HEK293 (cell line): ENCODE measurements at regions not wholly inside any gene's neighbourhood (a gene's known extent, or its start where the extent isn't known, plus 50 kb on each side); places are given as distances from the start of the nearest gene placed in this dataset.

Source experiments
- CTCF ChIA-PET: fragments of 350-600 bp; formaldehyde crosslinking; extraction: SDS; loops from one replicate; lab custom pipeline; 2021; ENCODE audit warnings: antibody characterized with exemption; lab: Yijun Ruan, JAX
- POLR2A ChIA-PET: fragments of 300-600 bp; formaldehyde crosslinking; extraction: SDS; loops from one replicate; lab custom pipeline; 2020; ENCODE audit warnings: antibody characterized with exemption, inconsistent platforms; lab: Yijun Ruan, JAX
- H3K27ac ChIP-seq: fragments of 200-500 bp; sonication (Bioruptor generic); 2 replicates; pipeline ENCODE4 v1.5.1; 2014; ENCODE audit warnings: low read depth, low read length, control low read depth, inconsistent platforms; ENCODE audit errors: extremely low read depth
- H3K36me3 ChIP-seq, 2 experiments: fragments of 200-500 bp in 1 of 2; sonication (Bioruptor generic) in 1 of 2; 1 replicate in 1 of 2; 2 replicates in 1 of 2; pipeline ENCODE4 v1.5.1; 2014 to 2017; ENCODE audit warnings: inconsistent platforms in 2 of 2, low read length in 2 of 2; ENCODE audit not compliant: control insufficient read depth in 2 of 2, insufficient read depth in 1 of 2
- H3K4me1 ChIP-seq: fragments of 200-500 bp; sonication (Bioruptor generic); 2 replicates; pipeline ENCODE4 v1.5.1; 2014; ENCODE audit warnings: mild to moderate bottlenecking, low read length, inconsistent platforms; ENCODE audit not compliant: control insufficient read depth, insufficient read depth
- H3K4me3 ChIP-seq: 2 replicates; pipeline ENCODE4 v1.5.1; 2011; ENCODE audit warnings: low read depth, mild to moderate bottlenecking, control low read depth, low read length, moderate library complexity
- H3K9me3 ChIP-seq: fragments of 200-500 bp; sonication (Bioruptor generic); 2 replicates; pipeline ENCODE4 v1.5.1; 2014; ENCODE audit warnings: low read depth, low read length, inconsistent platforms; ENCODE audit not compliant: control insufficient read depth, insufficient read depth
- ELK4 ChIP-seq: IDR thresholded peaks from 2 replicates; pipeline ENCODE4 v1.6.1; 2011; ENCODE audit warnings: mild to moderate bottlenecking, low read depth, low read length, borderline replicate concordance
- KLF16 ChIP-seq: fragments of 450-650 bp; formaldehyde crosslinking; IDR thresholded peaks from 2 replicates; pipeline ENCODE4 v1.5.1; 2017; ENCODE audit warnings: missing biosample characterization, missing genetic modification characterization
- MZF1 ChIP-seq: fragments of 450-650 bp; formaldehyde crosslinking; IDR thresholded peaks from 2 replicates; pipeline ENCODE4 v1.5.1; 2017; ENCODE audit warnings: missing biosample characterization, missing genetic modification characterization, borderline replicate concordance
- PRDM2 ChIP-seq: fragments of 450-650 bp; formaldehyde crosslinking; IDR thresholded peaks from 2 replicates; pipeline ENCODE4 v1.5.1; 2016; ENCODE audit warnings: missing biosample characterization, missing genetic modification characterization, borderline replicate concordance
- PRDM6 ChIP-seq: fragments of 450-650 bp; formaldehyde crosslinking; IDR thresholded peaks from 2 replicates; pipeline ENCODE4 v1.5.1; 2017; ENCODE audit warnings: missing biosample characterization, missing genetic modification characterization
- SP3 ChIP-seq: fragments of 450-650 bp; formaldehyde crosslinking; IDR thresholded peaks from 2 replicates; pipeline ENCODE4 v1.5.1; 2016; ENCODE audit warnings: missing biosample characterization, missing genetic modification characterization
- SP7 ChIP-seq: fragments of 450-650 bp; formaldehyde crosslinking; IDR thresholded peaks from 2 replicates; pipeline ENCODE4 v1.5.1; 2016; ENCODE audit warnings: missing biosample characterization, missing genetic modification characterization
- TCF7L2 ChIP-seq: IDR thresholded peaks from 2 replicates; pipeline ENCODE4 v1.6.1; 2011; ENCODE audit warnings: low read depth, mild to moderate bottlenecking, inconsistent platforms, low read length, moderate library complexity, borderline replicate concordance
- ZBTB6 ChIP-seq: fragments of 450-650 bp; formaldehyde crosslinking; IDR thresholded peaks from 2 replicates; pipeline ENCODE4 v1.5.1; 2017; ENCODE audit warnings: missing biosample characterization, missing genetic modification characterization
- ZFHX2 ChIP-seq: fragments of 450-650 bp; formaldehyde crosslinking; conservative IDR thresholded peaks from 2 replicates; pipeline ENCODE4 v1.5.1; 2016; ENCODE audit warnings: missing biosample characterization, missing genetic modification characterization
- ZIC2 ChIP-seq: fragments of 450-650 bp; formaldehyde crosslinking; IDR thresholded peaks from 2 replicates; pipeline ENCODE4 v1.5.1; 2016; ENCODE audit warnings: missing biosample characterization, missing genetic modification characterization
- ZNF114 ChIP-seq: fragments of 450-650 bp; formaldehyde crosslinking; IDR thresholded peaks from 2 replicates; pipeline ENCODE4 v1.5.0; 2017; ENCODE audit warnings: missing biosample characterization, missing genetic modification characterization
- ZNF184 ChIP-seq: fragments of 450-650 bp; IDR thresholded peaks from 2 replicates; pipeline ENCODE4 v1.5.1; 2018; ENCODE audit warnings: missing biosample characterization, mild to moderate bottlenecking, missing genetic modification characterization
- ZNF24 ChIP-seq: fragments of 450-650 bp; formaldehyde crosslinking; IDR thresholded peaks from 2 replicates; pipeline ENCODE4 v1.5.1; 2016; ENCODE audit warnings: missing biosample characterization, missing genetic modification characterization
- ZNF302 ChIP-seq: fragments of 450-650 bp; formaldehyde crosslinking; IDR thresholded peaks from 2 replicates; pipeline ENCODE4 v1.5.1; 2016; ENCODE audit warnings: missing biosample characterization, missing genetic modification characterization, low read depth
- ZNF341 ChIP-seq: fragments of 450-650 bp; formaldehyde crosslinking; IDR thresholded peaks from 2 replicates; pipeline ENCODE4; 2016; ENCODE audit warnings: low read depth, missing biosample characterization, missing genetic modification characterization
- ZNF362 ChIP-seq: fragments of 450-650 bp; formaldehyde crosslinking; IDR thresholded peaks from 2 replicates; pipeline ENCODE4 v1.5.1; 2016; ENCODE audit warnings: missing biosample characterization, missing genetic modification characterization
- ZNF548 ChIP-seq: fragments of 450-650 bp; formaldehyde crosslinking; IDR thresholded peaks from 2 replicates; pipeline ENCODE4 v1.5.1; 2016; ENCODE audit warnings: missing biosample characterization, missing genetic modification characterization
- ZNF677 ChIP-seq: fragments of 450-650 bp; IDR thresholded peaks from 2 replicates; pipeline ENCODE4 v1.5.0; 2018; ENCODE audit warnings: missing biosample characterization, mild to moderate bottlenecking, missing genetic modification characterization, moderate library complexity
- ZNF692 ChIP-seq: fragments of 450-650 bp; formaldehyde crosslinking; IDR thresholded peaks from 2 replicates; pipeline ENCODE4 v1.5.1; 2016; ENCODE audit warnings: missing biosample characterization, missing genetic modification characterization
- ZNF776 ChIP-seq: fragments of 450-650 bp; formaldehyde crosslinking; IDR thresholded peaks from 2 replicates; pipeline ENCODE4 v1.5.0; 2017; ENCODE audit warnings: missing biosample characterization, missing genetic modification characterization, borderline replicate concordance

- TF ChIP-seq ELK4: no peak
- TF ChIP-seq TCF7L2: no peak
- TF ChIP-seq ZNF184: no peak
- TF ChIP-seq ZNF677: no peak
- TF ChIP-seq ZBTB6: no peak
- no peak for TF ChIP-seq ZNF548 (tag by site-specific recombination)
- no peak for TF ChIP-seq ZNF341 (tag by site-specific recombination)
- TF ChIP-seq SP3: no peak
- TF ChIP-seq KLF16 (tag by site-specific recombination): no peak
- no peak for TF ChIP-seq ZIC2
These were observed 60.3 kb downstream of the RTP5 start (continued) for GRCh38 chr2:241929551-241930490.

GRCh38 chr2:241931084-241931975 is 61.8 kb downstream of the RTP5 start:
- Histone ChIP-seq H3K36me3 (no peaks in the 10 kb centered on the region), H3K4me3 (no peak overlapping the region), H3K4me1 (peaks cover 6% of the 10 kb centered on the region), H3K27ac (no peak overlapping the region), H3K9me3 (no peaks in the 10 kb centered on the region)
- ChIA-PET POLR2A (no interaction called here), CTCF (no interaction called here)
- TF ChIP-seq ZNF692 (no peak), ZNF362 (tag by site-specific recombination) (no peak), MZF1 (tag by site-specific recombination) (no peak), ZIC2 (no peak), ZFHX2 (tag by site-specific recombination) (no peak), PRDM2 (tag by site-specific recombination) (no peak), ZNF302 (no peak), ZNF24 (tag by site-specific recombination) (no peak), PRDM6 (tag by site-specific recombination) (no peak), ZNF776 (tag by site-specific recombination) (no peak), SP7 (no peak), SP3 (no peak), ZNF114 (no peak)
